Hematopoietic multipotent progenitor cell treated with erythropoietin and hydrocortisone succinate and interleukin-3 and kit ligand, for 15 days (in vitro differentiated cells): ENCODE measurements at regions not wholly inside any gene's neighbourhood (a gene's known extent, or its start where the extent isn't known, plus 50 kb on each side); places are given as distances from the start of the nearest gene placed in this dataset.
A peak's percentile ranks its signal among the peaks of the same experiment; 100 is the strongest.

Source experiments
- DNase-seq: peaks from one replicate; pipeline ENCODE4 v3.0.0-alpha.2; 2015; ENCODE audit warnings: low spot score

DNA sequence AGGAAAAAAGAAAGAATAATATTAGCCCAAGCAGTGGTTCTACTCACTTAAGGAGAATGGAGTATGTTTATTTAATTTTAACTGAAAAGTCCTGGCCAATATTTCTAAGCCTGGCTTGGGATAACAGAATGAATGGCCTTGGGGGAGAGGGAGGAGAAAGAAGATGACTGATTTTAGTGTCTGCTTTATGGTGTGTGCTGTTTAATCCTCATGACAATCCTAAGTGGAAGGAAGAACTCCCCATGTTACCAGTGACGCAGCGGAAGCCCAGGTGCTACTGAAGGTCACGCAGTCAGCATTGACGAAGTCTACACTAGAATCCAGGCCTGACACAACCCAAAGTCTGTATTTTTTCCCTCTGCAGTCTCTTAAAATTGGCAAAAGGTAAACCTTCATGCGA lies 50.5 kb downstream of the PALM2AKAP2 start:
- no peak for DNase-seq

DNA sequence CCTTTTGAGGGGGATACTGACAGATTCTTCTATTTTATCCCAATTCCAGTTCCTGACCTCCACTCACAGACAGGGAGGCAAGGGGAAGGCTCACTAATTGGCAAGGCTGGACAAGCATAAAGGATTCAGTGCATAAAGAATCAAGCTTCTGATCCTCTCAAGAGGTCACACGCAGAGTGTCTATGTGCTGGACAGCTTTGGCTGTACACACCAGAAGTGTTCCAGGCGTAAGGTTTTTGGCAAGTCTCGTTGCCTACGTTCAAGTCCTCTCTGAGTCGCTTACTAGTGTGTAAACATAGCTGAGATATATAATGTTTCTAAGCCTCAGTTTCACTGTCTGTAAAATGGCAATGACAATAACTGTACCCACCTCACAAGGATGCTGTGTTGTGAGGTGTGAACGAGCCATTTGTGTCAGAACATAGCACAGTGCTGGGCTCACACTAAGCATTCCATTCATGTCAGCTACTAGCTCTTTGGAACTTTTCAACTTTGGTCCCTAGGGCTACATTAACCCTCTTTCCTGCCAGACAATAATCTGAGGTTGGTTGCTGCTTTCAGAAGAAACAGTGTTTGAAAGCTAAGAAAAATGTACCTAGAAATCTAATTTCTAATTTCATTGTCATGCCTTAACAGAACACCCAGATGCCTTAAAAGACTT lies 52.1 kb downstream of the PALM2AKAP2 start:
- DNase-seq: no peak

DNA sequence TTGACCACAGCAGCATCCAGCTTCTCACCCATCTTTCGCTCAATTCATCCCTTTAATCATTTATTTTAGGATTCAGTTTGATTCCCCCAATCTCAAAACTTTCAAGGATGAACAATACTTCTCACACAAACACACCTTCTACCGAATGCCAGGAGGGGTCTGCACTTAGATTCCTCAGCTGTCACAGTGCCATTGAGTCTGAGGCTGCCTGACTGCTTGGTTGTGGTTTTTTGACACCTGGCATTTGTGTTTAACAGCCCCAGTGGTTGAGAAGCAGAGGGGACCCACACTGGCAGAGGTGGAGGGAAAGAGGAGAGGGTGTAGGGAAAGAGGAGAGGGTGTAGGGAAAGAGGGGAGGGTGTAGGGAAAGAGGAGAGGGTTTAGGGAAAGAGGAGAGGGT lies 54.9 kb downstream of the PALM2AKAP2 start:
- DNase-seq: no peak

DNA sequence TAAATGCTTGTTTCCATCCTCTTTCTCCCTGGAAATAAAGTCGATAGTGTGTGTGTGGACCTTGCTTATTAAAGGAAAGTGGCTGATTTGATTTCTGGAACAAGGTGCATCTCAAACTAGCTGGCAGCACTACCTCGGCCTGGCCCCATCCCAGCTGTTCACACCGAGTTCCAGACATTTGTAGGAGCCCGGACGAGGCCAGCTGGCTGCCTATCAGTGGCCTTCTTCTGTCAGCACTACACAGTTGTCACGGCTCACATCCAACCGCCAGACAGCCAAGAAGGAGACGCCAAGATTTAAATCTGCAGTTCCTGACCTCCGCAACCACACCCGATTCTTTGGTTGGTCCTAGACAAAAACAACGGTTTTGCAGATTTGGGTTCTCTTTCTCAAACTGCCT lies 63.6 kb downstream of the PALM2AKAP2 start:
- no peak for DNase-seq

DNA sequence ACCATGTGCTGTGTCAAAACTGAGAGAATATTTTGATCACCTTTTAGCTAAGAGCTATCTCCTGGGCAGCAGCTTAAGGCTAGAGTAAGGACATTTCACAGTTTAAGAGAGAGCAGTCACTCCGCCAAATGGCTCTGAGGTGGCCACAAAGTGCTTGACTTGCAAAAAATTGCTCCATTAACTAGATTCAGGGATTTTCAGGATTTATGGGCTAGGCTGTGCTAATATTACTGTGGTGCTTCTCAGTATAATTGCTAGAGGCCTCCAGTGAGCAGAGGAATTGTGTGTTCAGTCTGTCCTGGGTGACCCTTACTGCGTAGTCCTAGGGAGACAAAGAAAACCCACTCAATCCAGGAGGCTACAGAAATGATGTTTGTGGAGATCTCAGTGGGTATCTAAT lies 65.2 kb downstream of the PALM2AKAP2 start:
- no peak for DNase-seq

DNA sequence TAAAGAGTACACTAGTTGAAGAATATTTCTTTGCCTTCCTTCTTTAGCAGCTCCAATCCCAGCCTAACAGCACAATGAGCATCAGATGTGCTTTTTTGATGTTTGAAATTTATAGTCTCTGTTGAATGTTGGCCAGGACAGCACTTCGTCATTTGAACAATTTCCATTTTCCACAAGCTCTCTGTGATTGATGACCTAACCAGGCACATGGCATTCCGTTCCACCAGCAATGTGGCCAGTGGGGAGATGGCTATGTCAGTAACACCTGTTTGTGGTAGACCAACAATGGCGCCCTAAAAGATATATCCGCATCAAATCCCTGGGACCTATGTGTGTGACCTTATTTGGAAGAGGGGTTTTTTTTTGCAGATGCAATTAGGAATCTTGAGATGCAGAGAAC lies 66.8 kb downstream of the PALM2AKAP2 start:
- no peak for DNase-seq

DNA sequence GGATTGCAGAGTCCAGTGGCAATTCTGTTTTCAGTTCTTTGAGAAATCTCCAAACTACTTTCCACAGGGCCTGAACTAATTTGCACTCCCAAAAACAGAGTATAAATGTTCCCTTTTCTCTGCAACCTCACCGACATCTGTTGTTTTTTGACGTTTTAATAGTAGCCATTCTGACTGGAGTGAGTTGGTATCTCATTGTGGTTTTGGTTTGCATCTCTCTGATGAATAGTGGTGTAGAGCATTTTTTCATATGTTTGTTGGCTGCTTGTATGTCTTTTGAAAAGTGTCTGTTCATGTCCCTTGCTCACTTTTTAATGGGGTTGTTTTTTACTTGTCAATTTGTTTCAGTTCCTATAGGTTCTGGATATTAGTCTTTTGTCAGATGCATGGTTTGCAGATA lies 72.6 kb downstream of the PALM2AKAP2 start:
- no peak for DNase-seq

DNA sequence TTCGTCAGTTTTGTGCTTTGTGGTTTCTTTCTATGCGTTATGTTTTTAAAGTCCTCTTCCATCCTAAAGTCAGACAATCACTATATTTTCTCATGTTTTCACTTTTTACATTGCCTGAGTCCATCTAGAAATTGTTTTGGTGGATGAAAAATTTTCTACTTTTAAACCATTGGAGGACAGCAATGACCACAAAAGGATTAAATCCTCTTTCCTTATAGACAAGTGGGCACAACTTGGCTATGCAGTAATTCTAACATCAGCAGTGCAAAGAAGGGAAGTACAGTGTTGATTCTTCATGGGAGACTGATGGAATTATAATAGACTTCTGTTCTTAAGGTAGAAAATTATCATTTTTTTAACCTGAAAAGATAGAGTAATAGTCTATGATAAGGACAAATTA lies 75.5 kb downstream of the PALM2AKAP2 start:
- DNase-seq: no peak

DNA sequence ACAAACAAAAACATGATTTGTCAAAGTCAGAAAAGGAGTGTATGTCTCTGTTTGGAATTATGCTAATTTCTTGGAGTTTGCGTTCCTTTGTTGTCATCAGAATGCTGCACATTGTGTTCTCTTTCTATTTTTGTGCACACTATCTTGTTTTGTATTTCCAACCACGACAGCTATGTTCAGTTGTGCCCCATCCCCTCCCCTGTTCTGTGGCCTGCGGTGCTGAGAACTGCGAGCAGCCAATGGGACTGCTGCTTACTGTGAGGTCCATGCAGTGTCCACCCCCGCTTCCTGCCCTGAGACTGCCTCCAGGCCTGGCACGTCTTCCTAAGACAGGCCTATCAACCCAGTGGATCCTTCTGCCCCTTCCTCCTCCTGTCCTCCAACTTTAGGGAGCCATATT lies 76.8 kb downstream of the PALM2AKAP2 start:
- no peak for DNase-seq

DNA sequence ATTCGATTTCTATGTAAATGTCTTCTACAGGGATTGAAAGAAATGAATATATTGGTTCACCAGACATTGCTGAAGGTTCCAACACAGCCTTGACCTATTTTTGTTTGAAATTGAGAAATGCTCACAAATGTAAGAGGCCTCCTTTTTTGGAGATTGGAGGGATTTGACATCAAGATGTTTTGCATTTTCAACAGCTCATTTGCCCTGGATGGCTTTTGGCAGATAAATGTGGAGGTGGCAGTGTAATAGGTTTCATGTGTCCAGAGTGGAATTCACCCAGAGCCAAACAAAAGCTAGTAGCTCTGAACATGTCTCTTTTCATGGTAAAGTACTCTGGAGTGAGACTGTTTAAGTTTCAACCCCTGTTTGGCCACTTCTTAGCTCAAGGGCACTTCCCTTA lies 77.3 kb downstream of the PALM2AKAP2 start:
- no peak for DNase-seq

DNA sequence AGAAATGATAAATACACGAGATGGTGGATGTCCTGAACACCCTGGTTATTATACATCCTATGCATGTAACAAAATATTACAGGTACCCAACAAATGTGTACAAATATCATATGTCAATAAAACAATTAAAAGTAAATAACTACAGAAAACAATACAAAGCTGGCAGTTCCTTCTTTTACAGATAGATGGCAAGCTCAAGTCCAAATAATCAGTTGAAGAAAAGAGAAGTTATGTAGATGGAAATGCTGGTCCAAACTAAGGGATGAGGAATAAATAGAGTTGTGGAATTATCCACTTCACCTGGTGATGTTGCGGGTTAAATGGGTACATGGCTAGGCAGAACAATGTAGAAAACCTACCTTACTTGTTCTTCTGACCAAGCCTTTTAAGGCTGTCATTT lies 79.4 kb downstream of the PALM2AKAP2 start:
- DNase-seq: no peak

DNA sequence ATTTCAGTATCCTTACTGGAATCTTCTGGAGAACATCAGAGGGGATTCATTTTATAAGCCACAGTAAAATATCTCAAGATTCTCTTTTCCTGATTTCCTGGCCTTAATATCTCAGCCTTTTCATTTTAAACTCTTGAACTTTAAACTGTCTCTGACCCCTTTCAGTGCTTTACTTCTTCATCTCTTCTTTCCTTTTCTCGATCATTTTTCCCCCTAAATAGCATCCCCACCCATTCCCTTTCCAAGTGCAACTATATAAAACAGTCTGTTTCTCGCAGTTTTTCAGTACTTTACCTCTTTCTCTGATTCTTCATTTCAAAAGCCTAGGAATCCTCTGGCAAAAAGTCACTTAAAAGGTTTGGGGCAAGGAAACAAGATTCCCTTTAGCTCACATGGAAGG lies 80.5 kb downstream of the PALM2AKAP2 start:
- DNase-seq: no peak

DNA sequence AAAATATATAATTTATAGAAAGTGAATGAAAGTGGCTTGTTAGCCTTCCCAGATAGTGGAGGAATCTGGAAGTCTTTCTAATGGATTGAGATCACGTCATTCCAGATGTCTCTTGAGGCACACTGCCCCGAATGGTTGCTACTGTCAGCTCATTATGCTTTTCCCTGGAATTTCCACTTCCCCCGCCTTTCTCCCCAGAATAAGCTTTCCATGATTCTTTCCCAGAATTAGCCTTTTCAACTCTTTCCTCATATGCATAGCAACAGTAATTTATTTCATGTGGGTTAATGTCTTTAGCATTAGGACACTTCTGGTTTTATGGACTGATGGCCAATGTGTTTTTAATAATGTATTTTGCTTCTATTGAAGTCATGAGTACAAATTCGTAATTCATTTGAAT lies 81.5 kb downstream of the PALM2AKAP2 start:
- no peak for DNase-seq

DNA sequence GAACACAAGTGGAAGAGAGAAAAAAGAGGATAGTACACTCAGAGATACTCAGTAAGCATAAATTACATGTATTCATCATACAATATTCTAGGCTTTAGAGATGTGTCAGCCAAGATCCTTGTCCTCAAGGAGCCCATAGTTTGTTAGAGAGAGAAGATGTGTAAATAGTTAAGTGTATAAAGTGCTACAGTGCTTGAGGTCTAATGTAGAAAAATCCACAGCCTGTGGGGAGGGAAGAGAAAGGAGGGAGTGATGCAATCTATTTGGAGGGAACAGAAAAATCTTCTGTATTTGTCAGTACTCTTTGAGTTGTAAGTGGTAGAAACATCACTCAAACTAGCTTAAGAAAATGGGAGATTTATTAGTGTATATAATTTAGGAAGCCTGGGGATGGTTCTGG lies 81.9 kb downstream of the PALM2AKAP2 start:
- DNase-seq: no peak

DNA sequence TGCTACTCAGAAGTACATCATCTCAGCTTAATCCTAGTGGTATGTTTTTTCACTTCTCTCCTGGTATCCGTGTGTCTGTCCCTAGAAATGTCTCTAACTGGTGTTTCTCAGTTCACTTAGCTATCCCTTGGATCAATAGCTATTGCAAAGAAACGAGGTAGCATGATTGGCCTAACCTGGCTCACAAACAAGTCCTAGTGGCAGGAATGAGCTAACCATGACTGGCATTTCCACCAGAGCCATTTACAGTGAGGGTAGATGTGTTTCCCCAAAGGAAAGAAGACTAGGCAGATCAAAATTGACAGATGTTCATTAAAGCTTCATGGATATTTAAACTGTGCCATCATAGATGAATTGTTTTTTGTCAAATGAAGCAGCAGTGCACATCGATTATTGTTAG lies 82.5 kb downstream of the PALM2AKAP2 start:
- DNase-seq: no peak

DNA sequence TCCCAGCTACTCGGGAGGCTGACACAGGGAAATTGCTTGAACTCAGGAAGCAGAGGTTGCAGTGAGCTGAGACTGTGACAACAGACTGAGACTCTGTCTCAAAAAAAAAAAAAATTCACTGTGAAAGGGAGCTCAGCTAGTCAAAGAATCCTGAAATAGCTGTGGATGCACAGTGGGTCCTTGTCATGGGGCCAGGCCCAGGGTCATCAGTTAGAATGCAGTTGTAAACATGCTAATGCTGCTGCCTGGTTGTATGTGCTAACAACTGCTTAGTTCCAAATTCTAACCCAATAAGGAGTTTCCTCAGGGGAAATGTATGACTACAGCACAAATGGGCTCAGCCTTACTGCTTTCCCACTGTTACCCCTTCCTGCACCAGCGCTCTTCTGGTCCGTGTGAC lies 84.0 kb downstream of the PALM2AKAP2 start:
- no peak for DNase-seq

DNA sequence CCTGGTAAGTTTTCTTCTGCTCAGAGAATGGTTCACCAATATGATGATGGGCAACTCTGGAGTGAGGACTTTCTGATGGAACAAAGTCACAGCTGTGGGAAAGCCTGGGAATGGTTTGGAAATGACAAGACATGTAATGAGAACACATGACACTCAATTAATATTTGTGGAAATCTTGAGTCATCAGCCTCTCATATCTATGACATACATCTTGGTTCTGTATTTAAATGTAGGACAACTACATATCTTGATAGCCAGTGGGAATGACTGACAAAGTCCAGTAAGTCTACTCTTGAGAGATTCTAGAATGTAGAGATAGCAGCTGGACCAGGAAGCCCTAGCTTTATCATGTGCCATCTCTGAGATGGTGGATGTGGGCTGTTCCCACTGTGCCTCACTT lies 85.5 kb downstream of the PALM2AKAP2 start:
- DNase-seq: no peak

DNA sequence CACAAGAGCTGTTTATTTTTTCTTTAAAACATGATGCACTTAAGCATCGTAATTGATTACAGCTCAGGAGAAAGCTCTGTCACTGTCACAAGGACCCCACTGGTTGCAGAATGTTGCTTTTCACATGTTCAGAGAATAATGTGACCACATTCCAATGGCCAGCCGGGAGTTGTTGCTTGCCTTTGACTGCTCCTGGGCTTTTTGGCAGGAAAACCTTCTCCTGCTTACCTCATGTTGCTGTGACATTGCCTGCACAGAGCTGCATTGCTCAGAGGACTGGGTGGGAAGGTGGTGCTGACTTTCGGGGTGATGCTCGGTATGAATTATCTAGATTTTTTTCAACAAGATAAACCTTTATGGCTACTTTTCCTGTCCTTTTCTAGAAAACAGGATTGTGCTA lies 88.2 kb downstream of the PALM2AKAP2 start:
- no peak for DNase-seq

DNA sequence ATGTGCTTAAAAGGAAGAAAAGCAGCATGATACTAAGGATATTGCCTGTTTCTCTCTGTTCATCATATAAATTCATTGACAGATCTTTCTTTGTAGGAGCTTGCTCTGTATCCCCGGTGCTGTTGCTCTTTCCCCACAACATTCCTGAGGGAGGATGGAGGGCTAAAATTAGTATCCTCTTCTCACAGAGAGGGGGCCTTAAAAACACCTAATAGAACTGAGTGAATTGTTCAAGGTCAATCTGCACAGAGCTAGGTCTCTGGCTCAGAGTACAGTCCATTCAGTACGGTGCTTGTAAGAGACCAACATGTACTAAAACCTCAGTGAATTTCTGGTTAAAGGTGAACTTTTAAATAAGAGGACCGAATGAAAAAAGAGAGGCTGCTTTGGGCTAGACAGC lies 88.7 kb downstream of the PALM2AKAP2 start:
- no peak for DNase-seq

DNA sequence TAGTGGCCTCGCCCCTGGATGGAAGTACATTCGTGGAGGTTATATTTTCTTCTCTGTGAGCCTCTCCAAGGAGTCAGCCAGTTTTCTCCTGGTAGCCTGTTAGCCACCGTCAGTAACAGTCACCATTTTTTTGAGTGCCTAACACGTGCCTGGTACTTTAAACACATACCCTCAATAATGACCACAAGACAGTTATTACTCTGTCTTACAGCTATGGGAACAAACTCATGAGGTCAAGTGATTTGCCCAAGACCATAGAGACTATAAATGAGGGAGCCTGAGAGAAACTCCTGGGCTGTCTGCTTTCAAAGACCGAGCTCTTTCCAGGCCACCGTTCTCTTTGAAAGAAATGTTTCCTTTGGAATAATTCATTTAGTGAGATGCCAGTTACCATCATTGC lies 90.4 kb downstream of the PALM2AKAP2 start:
- DNase-seq: no peak

DNA sequence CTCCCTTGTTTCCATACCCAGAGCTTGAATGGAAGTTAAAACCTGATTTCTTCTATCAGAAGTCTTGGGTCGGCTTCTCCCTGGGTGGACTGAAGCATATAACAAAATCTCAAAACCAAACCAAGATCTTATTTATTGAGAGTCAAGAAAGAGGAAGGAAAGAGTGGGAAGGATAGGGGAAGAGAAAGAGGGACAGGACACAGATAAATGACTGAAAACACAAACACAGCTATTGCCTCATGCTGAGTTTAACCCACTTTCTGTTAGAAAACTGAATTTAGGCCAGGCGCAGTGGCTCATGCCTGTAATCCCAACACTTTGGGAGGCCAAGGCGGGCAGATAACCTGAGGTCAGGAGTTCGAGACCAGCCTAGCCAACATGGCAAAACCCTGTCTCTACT lies 92.9 kb downstream of the PALM2AKAP2 start:
- DNase-seq: no peak

DNA sequence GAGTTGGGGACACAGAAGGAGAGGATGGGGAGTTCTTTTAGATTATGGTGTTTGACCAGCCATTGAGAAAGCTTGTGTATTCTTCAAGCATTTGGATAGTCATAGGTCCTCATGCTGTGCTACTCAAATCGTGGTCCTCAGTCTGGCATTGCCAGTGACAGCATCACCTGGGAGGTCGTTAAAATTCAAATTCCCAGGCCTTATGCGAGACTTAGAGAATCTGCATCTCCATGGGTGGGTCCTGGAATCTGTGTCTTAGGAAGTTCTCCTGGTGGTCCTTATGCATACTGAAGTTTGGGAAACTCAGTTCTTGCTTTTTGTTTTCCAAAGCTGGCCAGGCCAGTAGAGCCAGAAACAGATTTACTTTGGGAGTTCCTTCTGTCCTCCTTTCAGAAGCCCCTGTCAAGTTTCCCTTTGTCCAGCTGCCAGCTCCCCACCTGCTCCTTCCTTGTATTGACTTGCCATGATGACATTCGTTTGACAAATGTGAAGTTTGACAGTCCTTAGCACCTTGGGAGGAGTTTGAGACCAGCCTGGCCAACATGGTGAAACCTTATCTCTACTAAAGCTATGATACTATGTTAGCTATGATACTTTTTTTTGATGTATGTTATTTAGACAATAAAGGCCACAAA lies 95.6 kb downstream of the PALM2AKAP2 start:
- DNase-seq: no peak

DNA sequence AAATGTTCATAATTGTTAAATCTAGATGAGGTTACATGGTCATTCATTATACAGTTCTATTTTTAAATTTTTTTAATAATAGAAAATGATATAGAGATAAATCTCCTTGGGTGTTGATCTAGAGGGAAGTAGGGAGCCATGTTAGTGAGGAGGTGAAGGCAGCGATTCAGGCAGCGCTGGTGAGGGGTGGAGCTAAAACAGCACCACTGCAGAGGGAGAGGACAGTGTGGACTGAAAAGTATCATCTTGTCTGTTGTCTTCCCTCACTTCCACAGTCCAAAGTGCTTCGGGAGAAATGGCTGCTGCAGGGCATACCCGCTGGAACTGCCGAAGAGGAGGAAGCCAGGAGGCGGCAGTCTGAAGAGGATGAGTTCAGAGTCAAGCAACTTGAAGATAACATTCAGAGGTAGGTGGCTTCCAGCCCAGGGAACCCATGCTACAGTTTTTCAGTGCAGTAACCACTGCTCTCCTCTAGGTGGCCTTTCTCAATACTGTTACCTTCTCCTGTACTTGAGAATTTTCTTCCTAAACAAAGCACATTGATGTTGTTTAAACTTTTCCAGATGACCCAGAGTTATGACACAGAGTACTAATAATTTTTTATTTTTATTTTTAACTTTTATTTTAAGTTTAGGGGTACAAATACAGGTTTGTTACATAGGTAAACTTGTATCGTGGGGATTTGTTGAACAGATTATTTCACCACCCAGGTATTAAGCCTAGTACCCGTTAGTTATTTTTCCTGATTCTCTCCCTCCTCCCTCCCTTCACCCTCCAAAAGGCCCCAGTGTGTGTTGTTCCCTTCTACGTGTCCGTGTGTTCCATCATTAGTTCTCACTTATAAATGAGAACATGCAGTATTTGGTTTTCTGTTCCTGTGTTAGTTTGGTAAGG lies 100.5 kb downstream of the PALM2AKAP2 start:
- DNase-seq: peak; percentile 20
